GM12874 (cell line): ENCODE measurements at regions not wholly inside any gene's neighbourhood (a gene's known extent, or its start where the extent isn't known, plus 50 kb on each side); places are given as distances from the start of the nearest gene placed in this dataset.

Source experiments
- CTCF ChIP-seq: IDR thresholded peaks from 2 replicates; pipeline ENCODE4 v1.5.1; 2011; ENCODE audit warnings: low read depth, mild to moderate bottlenecking, control low read depth, low read length, moderate library complexity; ENCODE audit not compliant: insufficient read depth

- TF ChIP-seq CTCF, result no peak
These were observed 1318.5 kb downstream of the PCDH9 start for GRCh38 chr13:65911546-65912193.

DNA sequence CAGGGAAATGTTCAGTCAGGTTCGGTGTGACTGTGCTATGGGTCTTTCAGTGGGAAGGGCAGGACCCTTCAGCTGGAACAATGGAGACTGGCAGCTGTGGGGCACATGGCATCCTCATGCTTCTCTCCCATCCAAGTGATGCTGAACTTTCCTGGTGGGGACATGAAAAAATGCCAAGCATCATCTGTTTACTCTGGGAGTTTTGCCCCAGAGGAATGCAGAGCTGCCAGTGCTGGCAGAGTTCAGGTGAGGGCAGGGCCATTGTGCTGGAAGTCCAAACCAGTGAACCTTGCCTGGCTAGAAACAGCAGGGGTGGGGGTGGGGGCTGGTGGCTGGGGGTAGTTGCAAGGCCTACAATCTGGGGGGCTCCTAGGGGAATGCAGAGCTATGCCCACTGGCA is 1320.6 kb downstream of the PCDH9 start:
- no peak for TF ChIP-seq CTCF

- TF ChIP-seq CTCF, result no peak
These were observed 1322.2 kb downstream of the PCDH9 start for GRCh38 chr13:65907666-65908525.

DNA sequence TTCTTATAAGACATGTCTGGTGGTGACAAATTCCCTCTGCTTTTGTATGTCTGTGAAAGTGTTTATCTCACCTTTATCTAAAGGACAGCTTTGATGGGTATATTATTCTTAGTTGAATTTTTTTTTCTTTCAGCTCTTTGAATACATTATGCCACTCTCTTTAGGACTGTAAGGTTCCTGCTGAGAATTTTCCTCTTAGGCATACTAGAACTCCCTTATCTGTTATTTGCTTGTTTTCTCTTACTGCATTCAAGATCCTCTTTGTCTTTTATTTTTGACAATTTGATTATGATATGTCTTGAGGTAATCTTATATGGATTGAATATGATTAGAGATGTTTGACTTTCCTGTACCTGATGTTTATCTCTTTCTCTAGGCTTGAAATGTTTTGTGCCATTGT is 1328.4 kb downstream of the PCDH9 start:
- no peak for TF ChIP-seq CTCF

- no peak for TF ChIP-seq CTCF
These were observed 1336.1 kb downstream of the PCDH9 start for GRCh38 chr13:65894049-65894448.

- no peak for TF ChIP-seq CTCF
These were observed 1337.3 kb downstream of the PCDH9 start for GRCh38 chr13:65892859-65893258.

- TF ChIP-seq CTCF, result no peak
These were observed 1340.8 kb downstream of the PCDH9 start for GRCh38 chr13:65889368-65889767.
